CD4-positive, alpha-beta T cell (primary cell): ENCODE measurements at regions not wholly inside any gene's neighbourhood (a gene's known extent, or its start where the extent isn't known, plus 50 kb on each side); places are given as distances from the start of the nearest gene placed in this dataset.
"Not testable (repeated sequence)": the region's sequence is repeated elsewhere in the genome, so short reads cannot be mapped to it uniquely, and the experiment has no call there.

Experiments
- ATAC-seq: fragments of 200-7000 bp; cut with Tn5 transposase; one replicate; pipeline ENCODE4 v1.10.0; 2022; ENCODE audit warnings: mild to moderate bottlenecking; ENCODE audit not compliant: poor library complexity
- CTCF ChIA-PET: fragments of 350-600 bp; sonication (Branson Sonifier 250); formaldehyde crosslinking; loops from one replicate; lab custom pipeline; 2021; ENCODE audit warnings: antibody characterized with exemption, inconsistent platforms; lab: Charles Lee
- POLR2A ChIA-PET: fragments of 350-600 bp; sonication (Branson Sonifier 250); formaldehyde crosslinking; loops from one replicate; lab custom pipeline; 2021; ENCODE audit warnings: antibody characterized with exemption, inconsistent platforms; lab: Charles Lee
- DNase-seq, 14 experiments: peaks; one replicate each; pipeline ENCODE4 v3.0.0-alpha.2; 2013 to 2020; ENCODE audit warnings: mixed read lengths in 2 of 14
- H3K27ac ChIP-seq, 2 donors: one replicate each; pipeline versions ENCODE4 v1.5.1 to v1.7.0; 2013; ENCODE audit warnings: low read length in 2 of 2, low read depth in 1 of 2, mild to moderate bottlenecking in 1 of 2
- H3K27me3 ChIP-seq, 2 experiments: 1 replicate in 1 of 2; 2 replicates in 1 of 2; pipeline versions ENCODE4 v1.6.1 to v1.7.0; 2013; ENCODE audit warnings: low read length in 2 of 2, control low read depth in 1 of 2, mild to moderate bottlenecking in 1 of 2, moderate library complexity in 1 of 2; ENCODE audit not compliant: insufficient read depth in 2 of 2, control insufficient read depth in 1 of 2
- H3K36me3 ChIP-seq: one replicate; pipeline ENCODE4 v1.6.1; 2013; ENCODE audit warnings: low read length, control low read depth; ENCODE audit not compliant: insufficient read depth
- H3K4me1 ChIP-seq: one replicate; pipeline ENCODE4 v1.6.1; 2013; ENCODE audit warnings: low read length, control low read depth; ENCODE audit not compliant: insufficient read depth
- H3K4me3 ChIP-seq: one replicate; pipeline ENCODE4 v1.5.1; 2013; ENCODE audit warnings: mild to moderate bottlenecking, low read length, moderate library complexity
- H3K9me3 ChIP-seq, 2 experiments: 1 replicate in 1 of 2; 2 replicates in 1 of 2; pipeline versions ENCODE4 v1.6.1 to v1.7.0; 2013; ENCODE audit warnings: low read length in 2 of 2, mild to moderate bottlenecking in 2 of 2, control low read depth in 1 of 2, moderate library complexity in 1 of 2; ENCODE audit not compliant: control insufficient read depth in 1 of 2, insufficient read depth in 1 of 2
- H3K27ac Mint-ChIP-seq: one replicate; pipeline ENCODE4 v1.8.0; 2020; ENCODE audit warnings: mixed read lengths
- H3K27me3 Mint-ChIP-seq: one replicate; pipeline ENCODE4 v1.8.0; 2021; ENCODE audit warnings: mixed read lengths
- H3K36me3 Mint-ChIP-seq: one replicate; pipeline ENCODE4 v1.8.0; 2021; ENCODE audit warnings: low read depth, mixed read lengths
- H3K4me1 Mint-ChIP-seq: one replicate; pipeline ENCODE4 v1.8.0; 2021; ENCODE audit warnings: low read depth, mixed read lengths
- H3K4me3 Mint-ChIP-seq: one replicate; pipeline ENCODE4 v1.8.0; 2020; ENCODE audit warnings: mild to moderate bottlenecking, mixed read lengths
- H3K9me3 Mint-ChIP-seq: one replicate; pipeline ENCODE4 v1.8.0; 2020; ENCODE audit warnings: mixed read lengths
- CTCF ChIP-seq: fragments of 200-600 bp; IDR thresholded peaks from one replicate; pipeline ENCODE4 v1.8.0; 2022; ENCODE audit warnings: antibody characterized with exemption, mild to moderate bottlenecking
- intact Hi-C, 2 experiments: fragments of 100-400 bp; cut with DNase I in 1 of 2; cut with micrococcal nuclease in 1 of 2; formaldehyde crosslinking; loops; one replicate each; pipeline versions ENCODE4 v1.15.1 to v1.9.0; 2023 to 2025; cut with DNase I, micrococcal nuclease

- Histone ChIP-seq H3K9me3 (no peaks in the 10 kb centered on the region), H3K36me3 (no peaks in the 10 kb centered on the region), H3K27ac (no peak overlapping the region), H3K4me1 (no peaks in the 10 kb centered on the region), H3K27me3 (no peaks in the 10 kb centered on the region), H3K4me3 (no peak overlapping the region)
- no peak for TF ChIP-seq CTCF
- Mint-ChIP-seq H3K4me3 (no peak overlapping the region), H3K27ac (no peak overlapping the region), H3K4me1 (no peaks in the 10 kb centered on the region), H3K36me3 (no peaks in the 10 kb centered on the region), H3K9me3 (no peaks in the 10 kb centered on the region), H3K27me3 (peaks cover 5% of the 10 kb centered on the region)
- no peak for ATAC-seq
- DNase-seq = no peak
- CTCF ChIA-PET = no interaction called here
- intact Hi-C loops = no loop called here
- POLR2A ChIA-PET = no interaction called here
These were observed 102.6 kb upstream of the IL12A start for GRCh38 chr3:159886050-159886449.

GRCh38 chr3:159886530-159886929 lies 102.1 kb upstream of the IL12A start:
- H3K36me3 Mint-ChIP-seq, H3K27me3 ChIP-seq, H3K9me3 Mint-ChIP-seq, H3K4me3 Mint-ChIP-seq, ATAC-seq, H3K9me3 ChIP-seq, H3K27ac ChIP-seq, CTCF ChIA-PET, H3K4me1 Mint-ChIP-seq, intact Hi-C loops, H3K4me1 ChIP-seq, DNase-seq, H3K27me3 Mint-ChIP-seq, H3K4me3 ChIP-seq, H3K27ac Mint-ChIP-seq, POLR2A ChIA-PET, H3K36me3 ChIP-seq: not testable (repeated sequence)

GRCh38 chr3:159887168-159887567 lies 101.5 kb upstream of the IL12A start:
- Mint-ChIP-seq H3K4me3 (no peak overlapping the region), H3K9me3 (no peaks in the 10 kb centered on the region), H3K36me3 (no peaks in the 10 kb centered on the region), H3K27me3 (peaks cover 5% of the 10 kb centered on the region), H3K4me1 (no peaks in the 10 kb centered on the region), H3K27ac (no peak overlapping the region)
- Histone ChIP-seq H3K27ac (no peak overlapping the region), H3K4me3 (no peak overlapping the region), H3K27me3 (no peaks in the 10 kb centered on the region), H3K4me1 (no peaks in the 10 kb centered on the region), H3K36me3 (no peaks in the 10 kb centered on the region), H3K9me3 (no peaks in the 10 kb centered on the region)
- POLR2A ChIA-PET = no interaction called here
- CTCF ChIA-PET = no interaction called here
- no peak for DNase-seq
- no peak for TF ChIP-seq CTCF
- no peak for ATAC-seq
- intact Hi-C loops = no loop called here

GRCh38 chr3:159887911-159888310 lies 100.7 kb upstream of the IL12A start:
- POLR2A ChIA-PET = no interaction called here
- Histone ChIP-seq H3K36me3 (no peaks in the 10 kb centered on the region), H3K27ac (no peak overlapping the region), H3K9me3 (no peaks in the 10 kb centered on the region), H3K27me3 (no peaks in the 10 kb centered on the region), H3K4me1 (no peaks in the 10 kb centered on the region), H3K4me3 (no peak overlapping the region)
- no peak for TF ChIP-seq CTCF
- no peak for DNase-seq
- Mint-ChIP-seq H3K27me3 (peaks cover 5% of the 10 kb centered on the region), H3K9me3 (no peaks in the 10 kb centered on the region), H3K4me1 (no peaks in the 10 kb centered on the region), H3K4me3 (no peak overlapping the region), H3K27ac (no peak overlapping the region), H3K36me3 (no peaks in the 10 kb centered on the region)
- CTCF ChIA-PET = no interaction called here
- intact Hi-C loops = no loop called here
- ATAC-seq = no peak
